ENCODE measurements at regions not wholly inside any gene's neighbourhood (a gene's known extent, or its start where the extent isn't known, plus 50 kb on each side); places are given as distances from the start of the nearest gene placed in this dataset.

GRCh38 chr5:61801174-61801573 lies 469.1 kb downstream of the ZSWIM6 start:
- no peaks in the 10 kb centered on the region for H3K9me3 ChIP-seq (ENCODE audit: control insufficient read depth, insufficient read depth, low read length)
- H3K79me2 ChIP-seq (ENCODE audit: control insufficient read depth, low read length) = no peaks in the 10 kb centered on the region
- H3K27me3 ChIP-seq (ENCODE audit: control insufficient read depth, low read length) = no peaks in the 10 kb centered on the region
- no peak overlapping the region for H3K4me3 ChIP-seq (ENCODE audit: low read length)
- H3K4me2 ChIP-seq (ENCODE audit: low read length) = no peak overlapping the region
- TF ChIP-seq CTCF (IDR thresholded peaks at IDR 0.05; ENCODE audit: low read depth, low read length, poor library complexity, severe bottlenecking) (no peak), EZH2phosphoT487 (IDR thresholded peaks at IDR 0.05; ENCODE audit: borderline replicate concordance, low read length) (no peak)
- no peaks in the 10 kb centered on the region for H3K36me3 ChIP-seq (ENCODE audit: control insufficient read depth, low read length)
- H3F3A ChIP-seq (ENCODE audit: control insufficient read depth, insufficient read depth) = no peaks in the 10 kb centered on the region
- H3K4me1 ChIP-seq (ENCODE audit: control insufficient read depth, low read length) = no peaks in the 10 kb centered on the region
- H3K9me2 ChIP-seq (replicated peaks; ENCODE audit: control insufficient read depth, low read length) = no peaks in the 10 kb centered on the region
- H3K27ac ChIP-seq (ENCODE audit: low read depth, low read length) = no peak overlapping the region
- no peaks in the 10 kb centered on the region for H4K20me1 ChIP-seq (ENCODE audit: control insufficient read depth, insufficient read depth, low read depth, low read length)

GRCh38 chr5:61802456-61802855 lies 470.4 kb downstream of the ZSWIM6 start:
- H3K36me3 ChIP-seq (ENCODE audit: control insufficient read depth, low read length) = no peaks in the 10 kb centered on the region
- no peak overlapping the region for H3K4me3 ChIP-seq (ENCODE audit: low read length)
- H3K9me2 ChIP-seq (replicated peaks; ENCODE audit: control insufficient read depth, low read length) = no peaks in the 10 kb centered on the region
- no peak overlapping the region for H3K4me2 ChIP-seq (ENCODE audit: low read length)
- TF ChIP-seq CTCF (IDR thresholded peaks at IDR 0.05; ENCODE audit: low read depth, low read length, poor library complexity, severe bottlenecking) (no peak), EZH2phosphoT487 (IDR thresholded peaks at IDR 0.05; ENCODE audit: borderline replicate concordance, low read length) (no peak)
- no peaks in the 10 kb centered on the region for H3K9me3 ChIP-seq (ENCODE audit: control insufficient read depth, insufficient read depth, low read length)
- no peak overlapping the region for H3K27ac ChIP-seq (ENCODE audit: low read depth, low read length)
- H3K4me1 ChIP-seq (ENCODE audit: control insufficient read depth, low read length) = no peaks in the 10 kb centered on the region
- no peaks in the 10 kb centered on the region for H3F3A ChIP-seq (ENCODE audit: control insufficient read depth, insufficient read depth)
- H3K27me3 ChIP-seq (ENCODE audit: control insufficient read depth, low read length) = no peaks in the 10 kb centered on the region
- no peaks in the 10 kb centered on the region for H4K20me1 ChIP-seq (ENCODE audit: control insufficient read depth, insufficient read depth, low read depth, low read length)
- no peaks in the 10 kb centered on the region for H3K79me2 ChIP-seq (ENCODE audit: control insufficient read depth, low read length)

- no peaks in the 10 kb centered on the region for H3K9me2 ChIP-seq (replicated peaks; ENCODE audit: control insufficient read depth, low read length)
- no peak for TF ChIP-seq CTCF (IDR thresholded peaks at IDR 0.05; ENCODE audit: low read depth, low read length, poor library complexity, severe bottlenecking)
- TF ChIP-seq EZH2phosphoT487 (IDR thresholded peaks at IDR 0.05; ENCODE audit: borderline replicate concordance, low read length) = no peak
- H3K27ac ChIP-seq (ENCODE audit: low read depth, low read length) = no peak overlapping the region
- no peaks in the 10 kb centered on the region for H3F3A ChIP-seq (ENCODE audit: control insufficient read depth, insufficient read depth)
- no peaks in the 10 kb centered on the region for H3K36me3 ChIP-seq (ENCODE audit: control insufficient read depth, low read length)
- no peaks in the 10 kb centered on the region for H4K20me1 ChIP-seq (ENCODE audit: control insufficient read depth, insufficient read depth, low read depth, low read length)
- no peak overlapping the region for H3K4me2 ChIP-seq (ENCODE audit: low read length)
- no peaks in the 10 kb centered on the region for H3K27me3 ChIP-seq (ENCODE audit: control insufficient read depth, low read length)
- no peaks in the 10 kb centered on the region for H3K79me2 ChIP-seq (ENCODE audit: control insufficient read depth, low read length)
- no peaks in the 10 kb centered on the region for H3K9me3 ChIP-seq (ENCODE audit: control insufficient read depth, insufficient read depth, low read length)
- no peak overlapping the region for H3K4me3 ChIP-seq (ENCODE audit: low read length)
- no peaks in the 10 kb centered on the region for H3K4me1 ChIP-seq (ENCODE audit: control insufficient read depth, low read length)
These were observed 473.0 kb downstream of the ZSWIM6 start for GRCh38 chr5:61805101-61805500.

All from DOHH2 (cell line).